HepG2 (cell line): ENCODE measurements at regions not wholly inside any gene's neighbourhood (a gene's known extent, or its start where the extent isn't known, plus 50 kb on each side); places are given as distances from the start of the nearest gene placed in this dataset.

Experiments
- KDM5A ChIP-seq: fragments of 200-600 bp; sonication (generic); IDR thresholded peaks from 2 replicates; pipeline ENCODE4 v1.7.0; 2018; ENCODE audit warnings: antibody characterized with exemption, mild to moderate bottlenecking, low read length, borderline replicate concordance
- KLF12 ChIP-seq: sonication (generic); formaldehyde crosslinking; IDR thresholded peaks from 2 replicates; pipeline ENCODE4 v1.4.0; 2020; ENCODE audit warnings: missing genetic modification reagents, borderline replicate concordance
- TF ChIP-seq, protein P1 (sequence below): sonication (generic); formaldehyde crosslinking; IDR thresholded peaks from 2 replicates; pipeline ENCODE4 v1.4.0; 2020; ENCODE audit warnings: mild to moderate bottlenecking, missing genetic modification reagents
- TF ChIP-seq, protein P2 (sequence below): sonication (generic); formaldehyde crosslinking; IDR thresholded peaks from 2 replicates; pipeline ENCODE4 v1.8.1; 2023; ENCODE audit warnings: missing genetic modification reagents, mild to moderate bottlenecking, borderline replicate concordance

- TF ChIP-seq KLF12 (no peak), KDM5A (no peak)
- TF ChIP-seq, protein P1, sequence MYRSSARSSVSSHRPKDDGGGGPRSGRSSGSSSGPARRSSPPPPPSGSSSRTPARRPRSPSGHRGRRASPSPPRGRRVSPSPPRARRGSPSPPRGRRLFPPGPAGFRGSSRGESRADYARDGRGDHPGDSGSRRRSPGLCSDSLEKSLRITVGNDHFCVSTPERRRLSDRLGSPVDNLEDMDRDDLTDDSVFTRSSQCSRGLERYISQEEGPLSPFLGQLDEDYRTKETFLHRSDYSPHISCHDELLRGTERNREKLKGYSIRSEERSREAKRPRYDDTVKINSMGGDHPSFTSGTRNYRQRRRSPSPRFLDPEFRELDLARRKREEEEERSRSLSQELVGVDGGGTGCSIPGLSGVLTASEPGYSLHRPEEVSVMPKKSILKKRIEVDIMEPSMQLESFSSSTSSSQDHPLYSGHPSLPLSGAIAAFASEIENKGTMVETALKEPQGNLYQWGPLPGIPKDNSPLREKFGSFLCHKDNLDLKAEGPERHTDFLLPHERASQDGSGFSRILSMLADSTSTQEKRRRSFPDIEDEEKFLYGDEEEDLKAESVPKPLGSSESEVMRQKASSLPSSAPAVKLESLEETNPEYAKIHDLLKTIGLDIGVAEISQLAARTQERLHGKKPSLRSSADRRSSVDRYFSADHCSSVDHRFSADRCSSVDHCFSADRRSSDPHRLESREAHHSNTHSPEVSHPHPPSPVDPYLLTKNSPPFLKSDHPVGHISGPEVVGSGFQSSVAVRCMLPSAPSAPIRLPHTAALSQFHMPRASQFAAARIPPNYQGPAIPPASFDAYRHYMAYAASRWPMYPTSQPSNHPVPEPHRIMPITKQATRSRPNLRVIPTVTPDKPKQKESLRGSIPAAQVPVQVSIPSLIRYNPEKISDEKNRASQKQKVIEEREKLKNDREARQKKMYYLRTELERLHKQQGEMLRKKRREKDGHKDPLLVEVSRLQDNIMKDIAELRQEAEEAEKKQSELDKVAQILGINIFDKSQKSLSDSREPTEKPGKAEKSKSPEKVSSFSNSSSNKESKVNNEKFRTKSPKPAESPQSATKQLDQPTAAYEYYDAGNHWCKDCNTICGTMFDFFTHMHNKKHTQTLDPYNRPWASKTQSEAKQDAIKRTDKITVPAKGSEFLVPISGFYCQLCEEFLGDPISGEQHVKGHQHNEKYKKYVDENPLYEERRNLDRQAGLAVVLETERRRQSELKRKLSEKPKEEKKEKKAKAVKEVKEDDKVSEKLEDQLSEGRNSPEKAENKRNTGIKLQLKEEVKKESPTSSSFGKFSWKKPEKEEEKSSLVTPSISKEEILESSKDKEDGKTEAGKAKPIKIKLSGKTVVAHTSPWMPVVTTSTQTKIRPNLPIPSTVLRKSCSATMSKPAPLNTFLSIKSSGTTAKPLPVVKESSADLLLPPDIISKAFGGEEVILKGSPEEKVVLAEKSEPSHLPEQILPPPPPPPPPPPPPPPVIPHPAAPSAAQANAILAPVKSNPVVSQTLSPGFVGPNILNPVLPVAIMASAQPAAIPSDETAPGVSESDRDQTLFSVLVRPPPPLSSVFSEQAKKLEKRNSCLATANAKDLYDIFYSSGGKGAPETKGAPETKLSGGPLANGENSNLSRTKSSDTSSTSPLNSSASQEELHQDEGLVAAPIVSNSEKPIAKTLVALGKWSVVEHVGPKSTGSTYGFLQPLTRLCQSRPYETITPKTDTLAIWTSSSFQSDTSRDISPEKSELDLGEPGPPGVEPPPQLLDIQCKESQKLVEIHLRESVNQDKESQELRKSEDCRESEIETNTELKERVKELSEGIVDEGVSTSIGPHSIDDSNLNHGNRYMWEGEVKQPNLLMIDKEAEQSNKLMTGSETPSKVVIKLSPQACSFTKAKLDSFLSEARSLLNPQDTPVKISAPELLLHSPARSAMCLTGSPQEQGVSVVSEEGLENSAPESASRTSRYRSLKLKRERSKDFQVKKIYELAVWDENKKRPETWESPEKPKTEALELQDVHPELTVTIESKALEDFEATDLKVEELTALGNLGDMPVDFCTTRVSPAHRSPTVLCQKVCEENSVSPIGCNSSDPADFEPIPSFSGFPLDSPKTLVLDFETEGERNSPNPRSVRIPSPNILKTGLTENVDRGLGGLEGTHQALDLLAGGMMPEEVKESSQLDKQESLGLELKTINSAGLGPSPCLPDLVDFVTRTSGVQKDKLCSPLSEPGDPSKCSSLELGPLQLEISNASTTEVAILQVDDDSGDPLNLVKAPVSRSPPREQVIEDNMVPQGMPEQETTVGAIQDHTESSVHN (CRISPR knock-in tag): no peak
- TF ChIP-seq, protein P2, sequence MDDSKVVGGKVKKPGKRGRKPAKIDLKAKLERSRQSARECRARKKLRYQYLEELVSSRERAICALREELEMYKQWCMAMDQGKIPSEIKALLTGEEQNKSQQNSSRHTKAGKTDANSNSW (CRISPR knock-in tag): no peak
Observed at GRCh38 chr3:164604687-164605086, 473.6 kb downstream of the SI start.
